COLO668 (cell line): ENCODE measurements at regions not wholly inside any gene's neighbourhood (a gene's known extent, or its start where the extent isn't known, plus 50 kb on each side); places are given as distances from the start of the nearest gene placed in this dataset.
"Not testable (repeated sequence)": the region's sequence is repeated elsewhere in the genome, so short reads cannot be mapped to it uniquely, and the experiment has no call there.

Experiments
- DNase-seq: peaks from one replicate; lab custom pipeline; 2025; ENCODE audit not compliant: unreplicated experiment; lab: John Stamatoyannopoulos, UW

- DNase-seq = no peak
Observed at GRCh38 chr7:110519851-110520250, 571.1 kb upstream of the LRRN3 start.

- no peak for DNase-seq
Observed at GRCh38 chr7:110521357-110521911, 569.5 kb upstream of the LRRN3 start.

- no peak for DNase-seq
Observed at GRCh38 chr7:110522061-110522760, 568.7 kb upstream of the LRRN3 start.

GRCh38 chr7:110522761-110523200 lies 568.1 kb upstream of the LRRN3 start:
- DNase-seq = peak; percentile 67

- no peak for DNase-seq
Observed at GRCh38 chr7:110529175-110529574, 561.8 kb upstream of the LRRN3 start.

- DNase-seq = no peak
Observed at GRCh38 chr7:110531186-110531585, 559.7 kb upstream of the LRRN3 start.

- peak; percentile 59 for DNase-seq
Observed at GRCh38 chr7:110534241-110534931, 556.5 kb upstream of the LRRN3 start.

GRCh38 chr7:110539216-110539615 lies 551.7 kb upstream of the LRRN3 start:
- DNase-seq = no peak

- DNase-seq = no peak
Observed at GRCh38 chr7:110541962-110542361, 549.0 kb upstream of the LRRN3 start.

- no peak for DNase-seq
Observed at GRCh38 chr7:110544194-110544593, 546.7 kb upstream of the LRRN3 start.

GRCh38 chr7:110548372-110548771 lies 542.6 kb upstream of the LRRN3 start:
- DNase-seq = no peak

- no peak for DNase-seq
Observed at GRCh38 chr7:110557136-110557535, 533.8 kb upstream of the LRRN3 start.

GRCh38 chr7:110563286-110563685 lies 527.6 kb upstream of the LRRN3 start:
- DNase-seq = not testable (repeated sequence)

GRCh38 chr7:110564246-110564645 lies 526.7 kb upstream of the LRRN3 start:
- no peak for DNase-seq

- DNase-seq = no peak
Observed at GRCh38 chr7:110568388-110568787, 522.5 kb upstream of the LRRN3 start.

GRCh38 chr7:110568932-110569331 lies 522.0 kb upstream of the LRRN3 start:
- DNase-seq = no peak

- no peak for DNase-seq
Observed at GRCh38 chr7:110569486-110570205, 521.3 kb upstream of the LRRN3 start.

GRCh38 chr7:110573862-110574528 lies 516.9 kb upstream of the LRRN3 start:
- no peak for DNase-seq

- no peak for DNase-seq
Observed at GRCh38 chr7:110587294-110587693, 503.6 kb upstream of the LRRN3 start.

- DNase-seq = no peak
Observed at GRCh38 chr7:110590415-110590814, 500.5 kb upstream of the LRRN3 start.

- DNase-seq = no peak
Observed at GRCh38 chr7:110591341-110591740, 499.6 kb upstream of the LRRN3 start.
